Endothelial cell (in vitro differentiated cells): ENCODE measurements at regions not wholly inside any gene's neighbourhood (a gene's known extent, or its start where the extent isn't known, plus 50 kb on each side); places are given as distances from the start of the nearest gene placed in this dataset.

Source experiments
- DNase-seq: peaks from one replicate; pipeline ENCODE4 v3.0.0; 2021; ENCODE audit warnings: low spot score
- H3K27ac Mint-ChIP-seq: one replicate; pipeline ENCODE4 v1.8.0; 2021; ENCODE audit warnings: mixed read lengths, inconsistent platforms; ENCODE audit not compliant: unreplicated experiment
- H3K27me3 Mint-ChIP-seq: one replicate; pipeline ENCODE4 v1.8.0; 2021; ENCODE audit warnings: mild to moderate bottlenecking, moderate library complexity, mixed read lengths, inconsistent platforms; ENCODE audit not compliant: unreplicated experiment
- H3K36me3 Mint-ChIP-seq: one replicate; pipeline ENCODE4 v1.8.0; 2021; ENCODE audit warnings: mild to moderate bottlenecking, low read depth, mixed read lengths, inconsistent platforms; ENCODE audit not compliant: unreplicated experiment
- H3K4me1 Mint-ChIP-seq: one replicate; pipeline ENCODE4 v1.8.0; 2021; ENCODE audit warnings: mild to moderate bottlenecking, mixed read lengths, inconsistent platforms; ENCODE audit not compliant: unreplicated experiment
- H3K4me3 Mint-ChIP-seq: one replicate; pipeline ENCODE4 v1.8.0; 2021; ENCODE audit warnings: mild to moderate bottlenecking, mixed read lengths, inconsistent platforms; ENCODE audit not compliant: unreplicated experiment
- H3K9me3 Mint-ChIP-seq: one replicate; pipeline ENCODE4 v1.8.0; 2021; ENCODE audit warnings: mixed read lengths, inconsistent platforms; ENCODE audit not compliant: unreplicated experiment
- CTCF ChIP-seq: fragments of 200-600 bp; sonication (generic); IDR thresholded peaks from one replicate; pipeline ENCODE4 v1.5.0; 2021; ENCODE audit warnings: antibody characterized with exemption; ENCODE audit not compliant: unreplicated experiment

GRCh38 chr9:1604942-1605560, 410.1 kb upstream of the SMARCA2 start:
- no peaks in the 10 kb centered on the region for H3K27me3 Mint-ChIP-seq
- no peaks in the 10 kb centered on the region for H3K36me3 Mint-ChIP-seq
- H3K4me3 Mint-ChIP-seq, result no peak overlapping the region
- H3K27ac Mint-ChIP-seq, result no peak overlapping the region
- DNase-seq, result peak; percentile 10
- no peaks in the 10 kb centered on the region for H3K9me3 Mint-ChIP-seq
- H3K4me1 Mint-ChIP-seq, result no peaks in the 10 kb centered on the region
- peak; percentile 60 for TF ChIP-seq CTCF

GRCh38 chr9:1606253-1606652, 408.9 kb upstream of the SMARCA2 start:
- Mint-ChIP-seq H3K27me3 (no peaks in the 10 kb centered on the region), H3K9me3 (no peaks in the 10 kb centered on the region), H3K36me3 (no peaks in the 10 kb centered on the region), H3K27ac (no peak overlapping the region), H3K4me1 (no peaks in the 10 kb centered on the region), H3K4me3 (no peak overlapping the region)
- TF ChIP-seq CTCF, result no peak
- DNase-seq, result no peak

GRCh38 chr9:1612886-1613285, 402.3 kb upstream of the SMARCA2 start:
- Mint-ChIP-seq H3K27ac (no peak overlapping the region), H3K4me1 (peaks cover 2% of the 10 kb centered on the region), H3K4me3 (no peak overlapping the region), H3K27me3 (no peaks in the 10 kb centered on the region), H3K36me3 (peaks cover 4% of the 10 kb centered on the region), H3K9me3 (no peaks in the 10 kb centered on the region)
- no peak for TF ChIP-seq CTCF
- DNase-seq, result no peak

- no peaks in the 10 kb centered on the region for H3K27me3 Mint-ChIP-seq
- no peak for TF ChIP-seq CTCF
- H3K36me3 Mint-ChIP-seq, result peaks cover 4% of the 10 kb centered on the region
- H3K4me1 Mint-ChIP-seq, result no peaks in the 10 kb centered on the region
- H3K9me3 Mint-ChIP-seq, result no peaks in the 10 kb centered on the region
- no peak for DNase-seq
- no peak overlapping the region for H3K27ac Mint-ChIP-seq
- no peak overlapping the region for H3K4me3 Mint-ChIP-seq
These were observed 397.7 kb upstream of the SMARCA2 start for GRCh38 chr9:1617419-1617818.

GRCh38 chr9:1619915-1620710, 395.0 kb upstream of the SMARCA2 start:
- Mint-ChIP-seq H3K4me3 (no peak overlapping the region), H3K27me3 (no peaks in the 10 kb centered on the region), H3K9me3 (no peaks in the 10 kb centered on the region), H3K4me1 (no peaks in the 10 kb centered on the region), H3K27ac (no peak overlapping the region), H3K36me3 (peaks cover 4% of the 10 kb centered on the region)
- no peak for DNase-seq
- peak; percentile 18 for TF ChIP-seq CTCF
